NCI-H1694 treated with DMSO at 0.1 percent for 48 hours (cell line): ENCODE measurements at regions not wholly inside any gene's neighbourhood (a gene's known extent, or its start where the extent isn't known, plus 50 kb on each side); places are given as distances from the start of the nearest gene placed in this dataset.
"Not testable (repeated sequence)": the region's sequence is repeated elsewhere in the genome, so short reads cannot be mapped to it uniquely, and the experiment has no call there.

Source experiments
- DNase-seq: peaks from one replicate; lab custom pipeline; 2025; lab: John Stamatoyannopoulos, UW

DNA sequence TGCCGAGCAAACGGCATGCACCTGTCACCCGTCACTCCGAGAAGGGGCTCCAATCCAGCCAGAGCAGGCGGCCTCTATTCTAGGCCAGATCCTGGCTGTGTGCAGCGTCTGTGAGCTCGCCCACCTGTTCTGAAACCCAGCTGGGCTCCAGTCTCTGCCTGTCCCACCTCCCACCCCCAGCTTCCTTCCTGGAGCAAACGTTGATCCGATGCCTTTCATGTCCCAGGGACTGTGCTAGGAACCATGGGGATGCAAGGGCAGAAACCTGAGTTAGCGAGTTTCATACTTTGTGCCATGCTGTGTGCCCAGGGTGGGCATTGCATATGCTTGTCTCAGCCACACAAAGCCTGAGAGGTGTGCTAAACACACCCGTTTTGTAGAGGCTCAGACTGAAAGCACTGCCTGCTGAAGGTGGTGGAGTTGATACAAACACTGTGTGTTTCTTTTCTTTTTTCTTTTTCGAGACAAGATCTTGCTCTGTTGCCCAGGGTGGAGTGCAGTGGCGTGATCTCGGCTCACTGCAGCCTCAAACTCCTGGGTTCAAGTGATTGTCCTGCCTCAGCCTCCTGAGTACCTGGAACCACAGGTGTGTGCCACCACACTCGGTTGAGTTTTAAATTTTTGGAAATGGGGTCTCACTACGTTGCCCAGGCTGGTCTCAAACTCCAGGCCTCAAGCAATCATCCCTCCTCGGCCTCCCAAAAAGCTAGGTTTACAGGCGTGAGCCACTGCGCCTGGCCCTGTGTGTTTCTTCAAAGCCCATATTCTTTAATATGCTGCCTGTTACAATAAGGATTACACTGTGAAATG lies 84.1 kb upstream of the MED13L start:
- DNase-seq: no peak

DNA sequence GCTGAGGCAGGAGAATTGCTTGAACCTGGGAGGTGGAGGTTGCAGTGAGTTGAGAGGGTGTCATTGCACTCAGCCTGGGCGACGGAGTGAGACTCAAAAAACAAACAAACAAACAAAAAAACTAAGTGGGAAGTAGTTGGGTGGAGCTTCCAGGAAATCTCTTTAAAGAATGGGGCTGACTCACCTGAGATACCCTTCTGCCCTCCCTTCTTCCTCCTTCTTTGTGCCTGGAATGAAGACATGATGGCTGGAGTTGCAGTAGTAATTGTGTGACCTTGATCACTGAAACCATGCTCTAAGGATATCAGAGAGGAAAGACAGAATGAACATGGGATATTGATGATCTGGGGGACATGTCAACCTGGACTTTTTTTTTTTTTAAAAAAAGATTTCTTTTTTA lies 87.6 kb upstream of the MED13L start:
- DNase-seq: no peak

GRCh38 chr12:116365606-116366455 lies 88.3 kb upstream of the MED13L start:
- no peak for DNase-seq

DNA sequence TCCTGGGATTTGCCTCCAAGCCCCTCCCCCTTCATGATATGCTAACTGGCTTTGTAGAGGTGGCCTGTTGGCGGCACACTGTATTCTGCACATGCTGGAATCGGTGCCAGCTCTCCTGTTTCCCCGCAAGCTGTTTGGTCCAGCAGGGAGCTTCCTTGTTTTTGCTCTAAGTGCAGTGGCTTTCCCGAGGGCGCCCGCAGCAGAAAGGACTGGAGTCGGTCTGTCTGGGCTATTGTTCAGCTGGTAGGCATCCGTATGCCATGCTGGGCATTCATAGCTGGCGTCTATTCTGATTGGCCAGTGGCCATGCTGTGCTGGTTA lies 88.9 kb upstream of the MED13L start:
- peak; percentile 68 for DNase-seq

DNA sequence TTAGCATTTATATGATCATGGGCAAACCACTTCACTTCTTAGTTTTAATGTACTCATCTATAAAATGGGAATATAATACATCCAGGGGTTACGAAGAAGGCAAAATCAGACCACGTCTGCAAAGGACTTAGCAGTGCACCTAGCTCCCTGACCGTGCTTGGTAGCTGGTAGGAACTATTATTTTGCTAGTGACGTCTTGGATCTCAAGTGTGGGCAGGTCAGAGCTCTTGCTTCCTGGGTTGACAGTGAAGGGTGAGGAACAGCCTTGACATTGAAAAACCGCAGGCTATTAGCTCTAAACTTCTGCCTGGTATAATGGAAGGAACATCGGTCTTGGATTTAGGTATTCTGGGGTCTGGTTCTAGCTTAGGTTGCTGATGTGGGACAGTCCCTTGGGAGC lies 89.3 kb upstream of the MED13L start:
- no peak for DNase-seq

DNA sequence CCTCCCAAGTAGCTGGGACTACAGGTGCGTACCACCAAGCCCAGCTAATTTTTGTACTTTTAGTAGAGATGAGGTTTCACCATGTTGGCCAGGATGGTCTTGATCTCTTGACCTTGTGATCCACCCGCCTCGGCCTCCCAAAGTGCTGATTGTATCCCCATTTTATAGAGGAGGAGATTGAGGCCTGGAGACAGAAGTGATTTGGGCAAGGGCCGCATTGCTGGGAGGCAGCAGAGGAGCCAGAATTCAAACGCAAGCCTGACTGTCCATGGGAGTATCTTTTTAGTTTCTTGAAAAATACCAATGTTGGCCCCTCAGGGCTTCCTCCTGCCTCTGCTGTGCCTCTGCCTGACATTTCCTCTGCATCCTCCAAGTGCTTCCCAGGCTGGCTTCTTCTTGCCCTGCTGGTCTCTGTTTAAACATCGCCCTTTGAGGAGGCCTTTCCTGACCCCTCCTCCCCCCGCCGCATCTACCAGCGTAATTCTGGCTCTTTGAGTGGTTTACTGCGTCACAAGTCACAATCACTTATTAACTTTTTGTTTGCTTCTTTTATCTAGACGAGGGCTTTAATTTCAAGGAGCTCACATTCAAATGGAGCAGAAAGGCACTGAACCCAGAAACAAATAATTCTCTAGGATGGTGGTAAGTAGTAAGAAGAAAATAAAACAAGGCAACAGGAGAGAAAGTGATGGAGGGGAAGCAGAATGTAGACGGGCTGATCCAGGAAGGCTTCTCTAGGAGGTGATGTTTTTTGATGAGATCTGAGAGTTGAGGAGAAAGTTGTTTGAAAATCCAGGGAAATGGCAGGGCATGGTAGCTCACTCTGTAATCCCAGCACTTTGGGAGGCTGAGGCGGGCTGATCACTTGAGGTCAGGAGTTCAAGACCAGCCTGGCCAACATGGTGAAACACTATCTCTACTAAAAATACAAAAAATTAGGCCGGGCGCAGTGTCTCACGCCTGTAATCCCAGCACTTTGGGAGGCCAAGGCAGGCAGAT lies 91.0 kb upstream of the MED13L start:
- DNase-seq: no peak

DNA sequence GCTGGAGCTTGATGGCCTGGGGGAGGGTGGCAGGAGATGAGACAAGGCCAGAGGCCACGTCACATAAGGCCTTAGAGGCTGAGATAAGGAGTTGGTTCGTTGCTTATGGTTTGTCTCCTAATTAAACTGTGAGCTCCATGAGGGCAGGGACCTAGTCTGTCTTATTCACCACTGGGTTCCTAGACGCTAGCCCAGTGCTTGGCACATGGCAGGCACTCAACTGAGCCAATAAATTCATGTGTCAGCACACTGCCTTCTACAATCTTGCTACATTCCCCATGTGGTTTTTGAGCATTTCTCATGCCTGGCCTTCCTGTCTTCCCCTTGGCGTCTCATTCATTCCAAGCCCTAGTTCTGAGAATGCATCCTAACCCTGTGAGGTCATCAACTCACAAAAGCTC lies 92.5 kb upstream of the MED13L start:
- DNase-seq: no peak

GRCh38 chr12:116370886-116371580 lies 93.5 kb upstream of the MED13L start:
- no peak for DNase-seq

- DNase-seq: no peak
Measured at GRCh38 chr12:116372815-116373214, 95.3 kb upstream of the MED13L start.

DNA sequence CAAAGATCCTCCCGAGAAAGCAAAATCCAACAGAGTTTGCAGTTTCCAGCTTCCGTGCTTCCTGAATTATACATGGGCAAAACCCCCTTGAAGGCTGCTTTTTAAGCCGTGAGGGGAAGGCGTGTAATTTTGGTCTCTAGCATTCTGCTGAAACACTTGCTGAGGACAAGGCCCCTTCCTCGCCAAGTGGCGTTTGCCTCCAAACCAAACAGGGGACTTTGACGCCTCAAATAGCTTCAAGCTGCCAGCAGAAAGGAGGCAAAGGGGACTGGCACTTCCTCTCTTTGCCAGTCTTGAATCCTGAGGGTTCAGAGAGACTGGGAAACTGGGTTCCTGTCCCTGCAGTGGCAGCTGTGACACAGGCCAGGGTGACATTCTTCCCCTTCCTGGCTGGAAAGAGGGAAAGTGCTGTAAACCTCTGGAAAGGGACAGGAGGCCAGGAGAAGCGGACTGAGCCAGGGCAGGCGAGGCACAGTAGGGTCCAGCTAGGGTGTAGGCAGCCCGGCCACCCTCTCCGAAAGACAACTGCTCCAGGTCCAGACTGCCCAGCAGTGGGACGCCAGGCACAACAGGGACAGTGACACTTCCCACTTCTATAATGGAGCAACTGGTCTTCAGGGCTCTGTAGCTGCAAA lies 96.2 kb upstream of the MED13L start:
- DNase-seq: no peak

- no peak for DNase-seq
Measured at GRCh38 chr12:116374207-116374606, 96.7 kb upstream of the MED13L start.

DNA sequence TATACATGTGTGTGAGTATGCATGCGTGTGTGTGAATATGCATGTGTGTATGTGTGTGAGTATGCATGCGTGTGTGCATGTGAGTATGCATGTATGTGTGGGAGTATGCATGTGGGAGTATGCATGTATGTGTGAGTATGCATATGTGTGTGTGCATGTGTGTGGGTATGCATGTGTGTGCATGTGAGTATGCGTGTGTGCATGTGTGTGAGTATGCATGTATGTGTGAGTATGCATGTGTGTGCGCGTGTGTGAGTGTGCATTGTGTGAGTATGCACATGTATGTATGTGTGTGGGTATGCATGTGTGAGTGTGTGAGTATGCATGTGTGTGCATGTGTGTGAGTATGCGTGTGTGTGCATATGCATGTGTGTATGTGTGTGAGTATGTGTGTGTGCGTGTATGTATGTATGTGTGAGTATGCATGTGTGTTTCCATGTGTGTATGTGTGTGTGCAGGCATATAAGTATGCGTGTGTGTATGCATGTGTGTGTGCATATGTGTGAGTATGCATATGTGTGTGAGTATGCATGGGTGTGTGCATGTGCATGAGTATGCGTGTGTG lies 97.9 kb upstream of the MED13L start:
- no peak for DNase-seq

DNA sequence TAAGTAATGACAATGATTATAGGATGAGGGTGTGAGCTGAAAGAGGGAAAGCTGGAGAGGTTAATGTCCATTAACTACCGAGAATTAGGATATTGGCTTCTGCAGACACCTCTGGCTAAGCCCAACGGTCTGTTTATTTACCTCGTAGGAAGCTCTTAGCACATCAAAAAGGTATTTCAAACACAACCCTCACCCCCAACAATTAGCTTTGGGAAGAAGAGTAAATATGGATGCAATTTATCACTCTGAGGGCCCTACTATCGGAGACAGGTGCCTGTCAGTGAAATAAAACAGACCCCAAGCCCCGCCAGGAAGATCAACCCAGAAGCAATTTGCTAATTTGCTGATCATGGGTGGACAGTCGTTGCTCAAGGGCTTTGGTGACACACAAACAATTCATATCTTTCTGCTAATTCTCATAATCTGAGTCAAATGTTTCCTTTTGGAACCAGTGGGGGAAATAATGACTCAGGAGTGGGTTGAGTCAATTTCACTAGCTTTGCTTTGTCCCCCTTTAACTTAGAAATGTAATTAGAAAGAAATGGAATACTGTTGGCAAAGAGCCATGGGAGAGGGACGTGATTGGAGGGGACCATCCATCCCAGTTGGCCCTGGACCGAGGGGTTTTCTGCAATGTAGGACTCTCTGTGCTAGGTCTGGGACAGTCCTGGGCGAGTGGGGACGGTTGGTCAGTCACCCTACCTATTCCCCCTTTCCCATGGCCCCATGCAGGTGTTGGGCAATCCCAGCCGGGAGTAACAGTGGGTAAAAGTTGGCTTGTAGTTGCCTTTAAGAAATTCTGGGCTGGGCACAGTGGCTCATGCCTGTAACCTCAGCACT lies 99.1 kb upstream of the MED13L start:
- DNase-seq: no peak

DNA sequence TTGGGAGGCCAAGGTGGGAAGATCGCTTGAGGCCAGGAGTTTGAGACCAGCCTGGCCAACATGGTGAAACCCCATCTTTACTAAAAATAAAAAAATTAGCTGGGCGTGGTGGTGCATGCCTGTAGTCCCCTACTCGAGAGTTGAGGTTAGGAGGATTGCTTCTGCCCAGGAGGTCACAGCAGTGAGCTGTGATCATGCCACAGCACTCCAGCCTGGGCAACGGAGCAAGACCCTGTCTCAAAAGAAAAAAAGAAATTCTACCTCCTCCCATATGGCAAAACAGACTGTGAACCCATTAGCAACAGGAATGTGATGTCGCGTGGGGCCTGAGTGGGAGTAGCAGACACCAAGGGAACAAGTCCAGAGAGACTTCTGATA lies 99.7 kb upstream of the MED13L start:
- DNase-seq: not testable (repeated sequence)

DNA sequence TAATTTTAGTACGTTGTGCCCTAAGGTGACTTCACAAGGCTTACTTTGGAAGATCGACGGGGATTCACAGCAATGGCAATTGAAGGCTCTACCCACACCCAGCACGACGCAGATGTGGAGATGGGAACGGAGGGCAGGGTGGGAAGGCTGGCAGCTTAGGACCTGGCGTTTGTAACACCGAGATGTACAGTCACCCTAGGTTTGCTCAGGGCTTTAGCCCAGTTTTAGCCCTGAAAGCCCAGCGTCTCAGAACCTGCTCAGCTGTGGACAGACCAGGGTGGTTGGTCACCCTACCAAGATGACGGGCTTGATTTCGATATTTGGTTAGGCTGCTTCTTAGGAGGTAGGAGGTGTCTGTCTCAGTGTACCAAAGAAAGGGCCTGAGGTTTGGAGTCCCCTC lies 100.5 kb upstream of the MED13L start:
- no peak for DNase-seq

GRCh38 chr12:116380108-116380507 lies 102.6 kb upstream of the MED13L start:
- no peak for DNase-seq

DNA sequence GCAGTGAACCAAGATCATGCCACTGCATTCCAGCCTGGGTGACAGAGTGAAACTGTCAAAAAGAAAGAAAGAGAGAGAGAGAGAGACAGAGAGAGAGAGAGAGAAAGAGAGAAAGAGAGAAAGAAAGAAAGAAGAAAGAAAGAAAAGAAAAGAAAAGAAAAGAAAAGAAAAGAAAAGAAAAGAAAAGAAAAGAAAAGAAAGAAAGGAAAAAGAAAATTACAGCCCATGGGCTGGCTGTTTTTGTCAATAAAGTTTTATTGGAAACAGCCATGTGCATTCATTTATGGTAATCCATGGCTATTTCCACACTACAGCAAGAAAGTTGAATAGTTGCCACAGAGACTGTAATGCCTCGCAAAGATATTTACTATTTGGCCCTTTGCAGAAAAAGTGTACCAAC lies 103.2 kb upstream of the MED13L start:
- DNase-seq: not testable (repeated sequence)

GRCh38 chr12:116381240-116381743 lies 103.8 kb upstream of the MED13L start:
- no peak for DNase-seq
